Activated CD8-positive, alpha-beta T cell treated with anti-CD3 and anti-CD28 coated beads, Interleukin-2, amount 10 ng/mL, durations not matched to agents 7 days and 5 days (primary cell): ENCODE measurements at regions not wholly inside any gene's neighbourhood (a gene's known extent, or its start where the extent isn't known, plus 50 kb on each side); places are given as distances from the start of the nearest gene placed in this dataset.

ENCODE experiments used
- ATAC-seq: fragments of 150-1000 bp; cut with Tn5 transposase; one replicate; pipeline ENCODE4 v1.10.0; 2021; ENCODE audit warnings: moderate library complexity
- CTCF ChIA-PET: fragments of 350-600 bp; sonication (Branson Sonifier 250); formaldehyde crosslinking; loops from one replicate; lab custom pipeline; 2021; ENCODE audit warnings: antibody characterized with exemption; lab: Charles Lee
- POLR2A ChIA-PET: fragments of 350-600 bp; sonication (Branson Sonifier 250); formaldehyde crosslinking; loops from one replicate; lab custom pipeline; 2021; ENCODE audit warnings: antibody characterized with exemption; lab: Charles Lee
- DNase-seq: peaks from one replicate; pipeline ENCODE4 v3.0.0-alpha.2; 2020
- H3K27ac Mint-ChIP-seq: one replicate; pipeline ENCODE4 v1.8.0; 2021; ENCODE audit warnings: mild to moderate bottlenecking, mixed read lengths
- H3K27me3 Mint-ChIP-seq: one replicate; pipeline ENCODE4 v1.8.0; 2021; ENCODE audit warnings: low read depth, mixed read lengths
- H3K36me3 Mint-ChIP-seq: one replicate; pipeline ENCODE4 v1.8.0; 2021; ENCODE audit warnings: low read depth, mixed read lengths
- H3K4me1 Mint-ChIP-seq: one replicate; pipeline ENCODE4 v1.8.0; 2021; ENCODE audit warnings: low read depth, mixed read lengths
- H3K4me3 Mint-ChIP-seq: one replicate; pipeline ENCODE4 v1.8.0; 2021; ENCODE audit warnings: mild to moderate bottlenecking, mixed read lengths
- H3K9me3 Mint-ChIP-seq: one replicate; pipeline ENCODE4 v1.8.0; 2022; ENCODE audit warnings: mixed read lengths; ENCODE audit not compliant: insufficient read depth

- H3K36me3 Mint-ChIP-seq, result no peaks in the 10 kb centered on the region
- H3K4me1 Mint-ChIP-seq, result peaks cover 2% of the 10 kb centered on the region
- DNase-seq (no peak), ATAC-seq (no peak)
- H3K27me3 Mint-ChIP-seq, result no peaks in the 10 kb centered on the region
- no peaks in the 10 kb centered on the region for H3K9me3 Mint-ChIP-seq
- no peak overlapping the region for H3K27ac Mint-ChIP-seq
- POLR2A ChIA-PET, result no interaction called here
- no peak overlapping the region for H3K4me3 Mint-ChIP-seq
- CTCF ChIA-PET, result no interaction called here
These were observed 272.8 kb upstream of the ARRDC4 start for GRCh38 chr15:97687654-97688053.

- POLR2A ChIA-PET, result no interaction called here
- Mint-ChIP-seq H3K4me3 (no peak overlapping the region), H3K9me3 (no peaks in the 10 kb centered on the region), H3K36me3 (no peaks in the 10 kb centered on the region), H3K4me1 (peaks cover 2% of the 10 kb centered on the region), H3K27ac (no peak overlapping the region), H3K27me3 (no peaks in the 10 kb centered on the region)
- CTCF ChIA-PET, result no interaction called here
- ATAC-seq (no peak), DNase-seq (no peak)
These were observed 272.3 kb upstream of the ARRDC4 start for GRCh38 chr15:97688177-97688576.

- H3K36me3 Mint-ChIP-seq, result no peaks in the 10 kb centered on the region
- CTCF ChIA-PET, result no interaction called here
These were observed 271.6 kb upstream of the ARRDC4 start for GRCh38 chr15:97688886-97689285.

GRCh38 chr15:97691078-97691477 is 269.4 kb upstream of the ARRDC4 start:
- ATAC-seq (no peak), DNase-seq (no peak)
- no peaks in the 10 kb centered on the region for H3K36me3 Mint-ChIP-seq
- ChIA-PET POLR2A (no interaction called here), CTCF (no interaction called here)
- H3K27me3 Mint-ChIP-seq, result no peaks in the 10 kb centered on the region
- no peak overlapping the region for H3K27ac Mint-ChIP-seq
- H3K9me3 Mint-ChIP-seq, result no peaks in the 10 kb centered on the region
- no peak overlapping the region for H3K4me3 Mint-ChIP-seq
- no peaks in the 10 kb centered on the region for H3K4me1 Mint-ChIP-seq

More at GRCh38 chr15:97688886-97689285, 271.6 kb upstream of the ARRDC4 start:
- ATAC-seq (no peak), DNase-seq (no peak)
- Mint-ChIP-seq H3K4me3 (no peak overlapping the region), H3K4me1 (peaks cover 2% of the 10 kb centered on the region), H3K27me3 (no peaks in the 10 kb centered on the region), H3K9me3 (no peaks in the 10 kb centered on the region), H3K27ac (no peak overlapping the region)
- POLR2A ChIA-PET, result no interaction called here

GRCh38 chr15:97691799-97692198 is 268.7 kb upstream of the ARRDC4 start:
- DNase-seq (no peak), ATAC-seq (no peak)
- H3K4me3 Mint-ChIP-seq, result no peak overlapping the region
- CTCF ChIA-PET, result no interaction called here
- H3K27ac Mint-ChIP-seq, result no peak overlapping the region
- H3K9me3 Mint-ChIP-seq, result no peaks in the 10 kb centered on the region
- H3K27me3 Mint-ChIP-seq, result no peaks in the 10 kb centered on the region
- no peaks in the 10 kb centered on the region for H3K4me1 Mint-ChIP-seq
- H3K36me3 Mint-ChIP-seq, result no peaks in the 10 kb centered on the region
- POLR2A ChIA-PET, result no interaction called here

GRCh38 chr15:97692301-97693015 is 268.0 kb upstream of the ARRDC4 start:
- Mint-ChIP-seq H3K36me3 (no peaks in the 10 kb centered on the region), H3K4me3 (no peak overlapping the region), H3K27ac (no peak overlapping the region), H3K4me1 (no peaks in the 10 kb centered on the region), H3K27me3 (no peaks in the 10 kb centered on the region), H3K9me3 (no peaks in the 10 kb centered on the region)
- ChIA-PET CTCF (no interaction called here), POLR2A (no interaction called here)
- DNase-seq, result no peak
- no peak for ATAC-seq

GRCh38 chr15:97694456-97694855 is 266.0 kb upstream of the ARRDC4 start:
- Mint-ChIP-seq H3K27me3 (no peaks in the 10 kb centered on the region), H3K4me1 (no peaks in the 10 kb centered on the region), H3K36me3 (no peaks in the 10 kb centered on the region), H3K4me3 (no peak overlapping the region), H3K27ac (no peak overlapping the region), H3K9me3 (peaks cover 3% of the 10 kb centered on the region)
- DNase-seq (no peak), ATAC-seq (no peak)
- POLR2A ChIA-PET, result no interaction called here
- CTCF ChIA-PET, result no interaction called here

GRCh38 chr15:97703400-97703799 is 257.1 kb upstream of the ARRDC4 start:
- Mint-ChIP-seq H3K4me3 (no peak overlapping the region), H3K9me3 (no peaks in the 10 kb centered on the region), H3K4me1 (no peaks in the 10 kb centered on the region), H3K27me3 (no peaks in the 10 kb centered on the region), H3K36me3 (no peaks in the 10 kb centered on the region), H3K27ac (no peak overlapping the region)
- ChIA-PET CTCF (no interaction called here), POLR2A (no interaction called here)
- ATAC-seq, result no peak
- no peak for DNase-seq

GRCh38 chr15:97706059-97706458 is 254.4 kb upstream of the ARRDC4 start:
- no peak for DNase-seq
- Mint-ChIP-seq H3K27me3 (no peaks in the 10 kb centered on the region), H3K4me3 (no peak overlapping the region), H3K27ac (no peak overlapping the region), H3K9me3 (no peaks in the 10 kb centered on the region), H3K36me3 (no peaks in the 10 kb centered on the region), H3K4me1 (no peaks in the 10 kb centered on the region)
- ChIA-PET POLR2A (no interaction called here), CTCF (no interaction called here)
- ATAC-seq, result no peak

GRCh38 chr15:97708252-97708651 is 252.3 kb upstream of the ARRDC4 start:
- H3K27ac Mint-ChIP-seq, result no peak overlapping the region
- no peaks in the 10 kb centered on the region for H3K9me3 Mint-ChIP-seq
- CTCF ChIA-PET, result no interaction called here
- POLR2A ChIA-PET, result no interaction called here
- no peak overlapping the region for H3K4me3 Mint-ChIP-seq
- H3K36me3 Mint-ChIP-seq, result no peaks in the 10 kb centered on the region
- H3K27me3 Mint-ChIP-seq, result no peaks in the 10 kb centered on the region
- no peak for ATAC-seq
- no peaks in the 10 kb centered on the region for H3K4me1 Mint-ChIP-seq
- no peak for DNase-seq

- H3K4me3 Mint-ChIP-seq, result no peak overlapping the region
- no peaks in the 10 kb centered on the region for H3K9me3 Mint-ChIP-seq
- ChIA-PET CTCF (no interaction called here), POLR2A (no interaction called here)
- no peak overlapping the region for H3K27ac Mint-ChIP-seq
- no peaks in the 10 kb centered on the region for H3K36me3 Mint-ChIP-seq
- no peaks in the 10 kb centered on the region for H3K27me3 Mint-ChIP-seq
- no peaks in the 10 kb centered on the region for H3K4me1 Mint-ChIP-seq
- DNase-seq (no peak), ATAC-seq (no peak)
These were observed 248.0 kb upstream of the ARRDC4 start for GRCh38 chr15:97712530-97712929.

GRCh38 chr15:97717806-97718205 is 242.7 kb upstream of the ARRDC4 start:
- Mint-ChIP-seq H3K27me3 (no peaks in the 10 kb centered on the region), H3K36me3 (no peaks in the 10 kb centered on the region), H3K27ac (no peak overlapping the region), H3K4me1 (no peaks in the 10 kb centered on the region), H3K9me3 (no peaks in the 10 kb centered on the region), H3K4me3 (no peak overlapping the region)
- ATAC-seq, result no peak
- CTCF ChIA-PET, result no interaction called here
- POLR2A ChIA-PET, result no interaction called here
- no peak for DNase-seq

- no peaks in the 10 kb centered on the region for H3K9me3 Mint-ChIP-seq
- H3K4me1 Mint-ChIP-seq, result no peaks in the 10 kb centered on the region
- H3K27me3 Mint-ChIP-seq, result no peaks in the 10 kb centered on the region
These were observed 242.0 kb upstream of the ARRDC4 start for GRCh38 chr15:97718509-97718908.

More at GRCh38 chr15:97718509-97718908, 242.0 kb upstream of the ARRDC4 start:
- CTCF ChIA-PET, result no interaction called here
- DNase-seq (no peak), ATAC-seq (no peak)
- POLR2A ChIA-PET, result no interaction called here
- H3K36me3 Mint-ChIP-seq, result no peaks in the 10 kb centered on the region
- H3K27ac Mint-ChIP-seq, result no peak overlapping the region
- H3K4me3 Mint-ChIP-seq, result no peak overlapping the region
